HG03460 (cell line): ENCODE measurements at regions not wholly inside any gene's neighbourhood (a gene's known extent, or its start where the extent isn't known, plus 50 kb on each side); places are given as distances from the start of the nearest gene placed in this dataset.
"Not testable (repeated sequence)": the region's sequence is repeated elsewhere in the genome, so short reads cannot be mapped to it uniquely, and the experiment has no call there.

ENCODE experiments used
- ATAC-seq: cut with Tn5 transposase; IDR thresholded peaks from one replicate; pipeline ENCODE4 v1.9.1; 2021; ENCODE audit not compliant: unreplicated experiment

- no peak for ATAC-seq
Measured at GRCh38 chrX:109184506-109185139, 297.3 kb downstream of the GUCY2F start.

- ATAC-seq: no peak
Measured at GRCh38 chrX:109172091-109172602, 309.7 kb downstream of the GUCY2F start.

- ATAC-seq: no peak
Measured at GRCh38 chrX:109155161-109155560, 326.7 kb downstream of the GUCY2F start.

GRCh38 chrX:109144173-109144572 lies 337.7 kb downstream of the GUCY2F start:
- ATAC-seq: not testable (repeated sequence)

GRCh38 chrX:109140463-109140862 lies 341.4 kb downstream of the GUCY2F start:
- ATAC-seq: no peak

GRCh38 chrX:109134777-109135176 lies 347.1 kb downstream of the GUCY2F start:
- ATAC-seq: no peak

GRCh38 chrX:109125304-109125703 lies 356.6 kb downstream of the GUCY2F start:
- no peak for ATAC-seq

GRCh38 chrX:109089359-109089758 lies 353.0 kb upstream of the IRS4 start:
- no peak for ATAC-seq

GRCh38 chrX:109077788-109078187 lies 341.4 kb upstream of the IRS4 start:
- no peak for ATAC-seq

GRCh38 chrX:109054181-109054581 lies 317.8 kb upstream of the IRS4 start:
- not testable (repeated sequence) for ATAC-seq

- ATAC-seq: no peak
Measured at GRCh38 chrX:109049903-109050302, 313.5 kb upstream of the IRS4 start.

- no peak for ATAC-seq
Measured at GRCh38 chrX:109049416-109049815, 313.1 kb upstream of the IRS4 start.

GRCh38 chrX:109040057-109040456 lies 303.7 kb upstream of the IRS4 start:
- ATAC-seq: no peak

- peak; percentile 93 for ATAC-seq
Measured at GRCh38 chrX:109036624-109037023, 300.3 kb upstream of the IRS4 start.

GRCh38 chrX:108993909-108994308 lies 257.5 kb upstream of the IRS4 start:
- no peak for ATAC-seq

GRCh38 chrX:108972899-108973298 lies 236.5 kb upstream of the IRS4 start:
- not testable (repeated sequence) for ATAC-seq

- ATAC-seq: no peak
Measured at GRCh38 chrX:108947205-108947604, 210.8 kb upstream of the IRS4 start.

- no peak for ATAC-seq
Measured at GRCh38 chrX:108946531-108946930, 210.2 kb upstream of the IRS4 start.

- no peak for ATAC-seq
Measured at GRCh38 chrX:108945883-108946523, 209.6 kb upstream of the IRS4 start.

- ATAC-seq: no peak
Measured at GRCh38 chrX:108914791-108915190, 178.4 kb upstream of the IRS4 start.

- ATAC-seq: not testable (repeated sequence)
Measured at GRCh38 chrX:108903831-108904230, 167.5 kb upstream of the IRS4 start.

GRCh38 chrX:108900333-108900732 lies 164.0 kb upstream of the IRS4 start:
- ATAC-seq: no peak

- ATAC-seq: not testable (repeated sequence)
Measured at GRCh38 chrX:108896349-108896748, 160.0 kb upstream of the IRS4 start.
